Transverse colon (tissue), 4 donors: ENCODE measurements at regions not wholly inside any gene's neighbourhood (a gene's known extent, or its start where the extent isn't known, plus 50 kb on each side); places are given as distances from the start of the nearest gene placed in this dataset.

ENCODE experiments used
- DNase-seq: peaks from one replicate; pipeline ENCODE4 v3.0.0-alpha.2; 2019
- H3K27ac ChIP-seq, 4 donors: fragments of 200-600 bp; sonication (generic); 2 replicates each; pipeline ENCODE4 v1.5.1; 2016 to 2018; ENCODE audit warnings: inconsistent platforms in 4 of 4
- H3K27me3 ChIP-seq: fragments of 200-600 bp; sonication (generic); 2 replicates; pipeline ENCODE4 v1.5.1; 2017; ENCODE audit warnings: inconsistent platforms
- H3K36me3 ChIP-seq, 4 donors: fragments of 200-600 bp; sonication (generic); 2 replicates each; pipeline ENCODE4 v1.5.1; 2017 to 2019; ENCODE audit warnings: inconsistent platforms in 4 of 4
- H3K4me1 ChIP-seq, 4 donors: fragments of 200-600 bp; sonication (generic); 2 replicates each; pipeline ENCODE4 v1.5.1; 2017 to 2020; ENCODE audit warnings: inconsistent platforms in 4 of 4
- H3K4me3 ChIP-seq, 4 donors: fragments of 200-600 bp; sonication (generic); 1 replicate in 1 of 4; 2 replicates in 3 of 4; pipeline versions ENCODE4 v1.5.1 to v1.6.1; 2017 to 2019; ENCODE audit warnings: inconsistent platforms in 4 of 4
- H3K9me3 ChIP-seq, 2 donors: fragments of 200-600 bp; sonication (generic); 2 replicates each; pipeline ENCODE4 v1.5.1; 2017 to 2019; ENCODE audit warnings: inconsistent platforms in 2 of 2
- EP300 ChIP-seq: sonication (generic); formaldehyde crosslinking; IDR thresholded peaks from one replicate; pipeline ENCODE4 v1.6.1; 2017; ENCODE audit warnings: antibody characterized with exemption, low read depth
- POLR2A ChIP-seq: fragments of 450-650 bp; IDR thresholded peaks from one replicate; pipeline ENCODE4 v1.6.1; 2016; ENCODE audit warnings: antibody characterized with exemption, mild to moderate bottlenecking, moderate library complexity
- POLR2AphosphoS5 ChIP-seq, 3 donors: sonication (generic); formaldehyde crosslinking; IDR thresholded peaks; one replicate each; pipeline ENCODE4 v1.6.1; 2016; ENCODE audit warnings: antibody characterized with exemption in 3 of 3
- WGBS, 2 donors: methylation state at CpG; one replicate each; pipeline ENCODE4 v1.1.5; 2018; ENCODE audit warnings: low coverage in 1 of 2; 5-methylcytosine and 5-hydroxymethylcytosine counted together
- in situ Hi-C, 4 donors: fragments of 200-750 bp; cut with MboI; loops; one replicate each; pipeline versions ENCODE4 v1.15.0 to v1.15.1; 2017; ENCODE audit warnings: low sequenced_read_pairs in 3 of 4, low pct_ligation_motif_present in 1 of 4, low pct_unique_long_range_greater_than_20kb in 1 of 4
- intact Hi-C: fragments of 100-400 bp; cut with DNase I; formaldehyde crosslinking; loops from one replicate; pipeline ENCODE4 v1.15.1; 2023; ENCODE audit warnings: low total_unique reads
- TF ChIP-seq, protein P1 (sequence below), 5 experiments: fragments of 200-600 bp in 3 of 5; fragments of 450-650 bp in 2 of 5; sonication (generic) in 3 of 5; IDR thresholded peaks; 1 replicate in 2 of 5; 2 replicates in 3 of 5; pipeline ENCODE4 v1.5.1; 2016 to 2017; ENCODE audit warnings: antibody characterized with exemption in 5 of 5, inconsistent platforms in 3 of 5, mild to moderate bottlenecking in 2 of 5, moderate library complexity in 1 of 5

DNA sequence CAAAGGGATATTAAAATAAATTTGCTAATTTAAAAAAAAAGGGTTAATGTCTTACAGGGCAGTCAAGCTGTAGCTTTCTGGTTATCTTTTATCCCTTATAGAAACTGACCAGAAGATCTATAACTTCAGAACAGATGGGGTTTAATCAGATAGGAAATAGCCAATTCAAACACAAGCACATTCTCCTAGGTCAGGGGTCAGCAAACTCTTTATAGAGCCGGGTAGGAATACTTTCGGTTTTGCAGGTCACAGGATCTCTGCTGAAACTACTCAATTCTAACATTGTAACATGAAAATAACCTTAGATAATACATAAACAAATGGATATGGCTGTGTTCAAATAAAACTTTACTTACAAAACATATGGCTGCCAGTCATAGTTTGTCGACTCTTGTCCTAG lies 479.8 kb downstream of the ADRA2A start:
- H3K4me1 ChIP-seq, result no peaks in the 10 kb centered on the region
- no peak overlapping the region for H3K4me3 ChIP-seq
- no peak for DNase-seq
- no peaks in the 10 kb centered on the region for H3K27me3 ChIP-seq
- 50 to 54% methylated on average over 3 of the region's 3 CpGs for whole genome bisulfite sequencing, 2 donors
- intact Hi-C loops, result no loop called here
- TF ChIP-seq EP300, result no peak
- TF ChIP-seq POLR2A, result no peak
- TF ChIP-seq POLR2AphosphoS5 (IDR thresholded peaks at IDR 0.05), result no peak
- TF ChIP-seq, protein P1, sequence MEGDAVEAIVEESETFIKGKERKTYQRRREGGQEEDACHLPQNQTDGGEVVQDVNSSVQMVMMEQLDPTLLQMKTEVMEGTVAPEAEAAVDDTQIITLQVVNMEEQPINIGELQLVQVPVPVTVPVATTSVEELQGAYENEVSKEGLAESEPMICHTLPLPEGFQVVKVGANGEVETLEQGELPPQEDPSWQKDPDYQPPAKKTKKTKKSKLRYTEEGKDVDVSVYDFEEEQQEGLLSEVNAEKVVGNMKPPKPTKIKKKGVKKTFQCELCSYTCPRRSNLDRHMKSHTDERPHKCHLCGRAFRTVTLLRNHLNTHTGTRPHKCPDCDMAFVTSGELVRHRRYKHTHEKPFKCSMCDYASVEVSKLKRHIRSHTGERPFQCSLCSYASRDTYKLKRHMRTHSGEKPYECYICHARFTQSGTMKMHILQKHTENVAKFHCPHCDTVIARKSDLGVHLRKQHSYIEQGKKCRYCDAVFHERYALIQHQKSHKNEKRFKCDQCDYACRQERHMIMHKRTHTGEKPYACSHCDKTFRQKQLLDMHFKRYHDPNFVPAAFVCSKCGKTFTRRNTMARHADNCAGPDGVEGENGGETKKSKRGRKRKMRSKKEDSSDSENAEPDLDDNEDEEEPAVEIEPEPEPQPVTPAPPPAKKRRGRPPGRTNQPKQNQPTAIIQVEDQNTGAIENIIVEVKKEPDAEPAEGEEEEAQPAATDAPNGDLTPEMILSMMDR (IDR thresholded peaks at IDR 0.05), result no peak
- in situ Hi-C loops, result no loop called here
- no peak overlapping the region for H3K27ac ChIP-seq
- no peaks in the 10 kb centered on the region for H3K36me3 ChIP-seq
- H3K9me3 ChIP-seq, result no peaks in the 10 kb centered on the region

DNA sequence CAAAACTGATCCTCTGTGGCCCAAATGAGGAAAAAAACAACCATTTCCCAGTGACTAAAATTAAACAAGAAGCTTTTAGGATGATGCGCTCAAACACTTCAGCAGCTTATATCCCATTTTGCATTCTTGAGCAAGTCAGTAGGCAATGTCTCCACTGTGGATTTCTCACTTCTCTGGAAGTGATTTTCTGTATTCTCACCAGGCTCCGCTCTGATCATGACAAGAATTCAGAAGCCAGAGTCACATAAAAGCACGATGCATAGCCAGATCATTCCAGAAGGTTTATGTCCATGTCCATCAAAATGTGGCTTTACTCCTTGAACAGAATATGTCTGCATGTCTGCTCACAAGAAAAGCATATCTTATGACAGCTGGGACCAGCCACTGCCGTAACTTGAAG lies 481.4 kb downstream of the ADRA2A start:
- Histone ChIP-seq H3K4me3 (no peak overlapping the region), H3K27me3 (no peaks in the 10 kb centered on the region), H3K36me3 (no peaks in the 10 kb centered on the region), H3K27ac (no peak overlapping the region), H3K9me3 (no peaks in the 10 kb centered on the region), H3K4me1 (no peaks in the 10 kb centered on the region)
- in situ Hi-C loops (no loop called here), intact Hi-C loops (no loop called here)
- DNase-seq, result no peak
- WGBS, 2 donors, result 78 to 89% methylated on average over 4 of the region's 4 CpGs
- TF ChIP-seq EP300 (no peak), POLR2AphosphoS5 (IDR thresholded peaks at IDR 0.05) (no peak), POLR2A (no peak)
- TF ChIP-seq, protein P1 (IDR thresholded peaks at IDR 0.05), result no peak

DNA sequence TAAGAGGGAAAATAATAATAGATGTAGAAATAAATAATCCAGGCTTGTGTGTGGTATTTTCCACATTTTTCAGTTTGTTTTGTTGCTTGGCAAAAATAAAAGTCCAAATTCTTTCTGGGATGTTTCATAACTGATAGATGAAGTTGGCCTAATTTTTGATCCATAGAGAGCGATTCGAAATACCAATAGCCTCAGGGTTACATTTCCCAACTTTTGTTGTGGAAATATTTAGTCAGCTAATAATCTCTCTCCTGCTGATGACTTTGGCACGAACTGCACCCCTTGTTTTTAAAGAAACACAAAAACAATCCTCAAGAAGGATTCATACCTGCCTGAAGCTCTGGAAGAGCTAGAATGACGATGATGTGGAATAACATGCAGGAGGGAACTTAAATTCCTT lies 483.2 kb downstream of the ADRA2A start:
- 55 to 68% methylated on average over 4 of the region's 4 CpGs for WGBS, 2 donors
- no peak for DNase-seq
- H3K27ac ChIP-seq, result no peak overlapping the region

DNA sequence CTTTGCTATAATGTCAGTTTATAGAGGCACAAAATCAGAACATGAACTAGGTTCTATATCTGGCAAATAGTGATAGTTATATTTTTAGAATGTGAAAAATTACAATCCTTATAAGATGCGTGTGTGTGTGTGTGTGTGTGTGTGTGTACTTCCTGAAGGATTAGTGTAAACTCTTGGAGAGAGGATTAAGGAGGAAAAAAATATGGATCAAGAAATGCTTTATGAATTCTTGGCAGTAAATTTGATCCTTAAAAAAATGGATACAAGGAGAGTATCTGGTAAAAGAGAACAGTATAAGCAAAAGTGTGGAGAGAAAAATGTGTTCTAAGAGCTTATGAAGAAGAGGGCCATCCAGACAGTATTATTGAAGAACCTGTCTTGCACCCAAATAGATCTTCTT lies 484.3 kb downstream of the ADRA2A start:
- intact Hi-C loops (no loop called here), in situ Hi-C loops (no loop called here)
- Histone ChIP-seq H3K9me3 (no peaks in the 10 kb centered on the region), H3K36me3 (no peaks in the 10 kb centered on the region), H3K27ac (no peak overlapping the region), H3K4me3 (no peak overlapping the region), H3K27me3 (no peaks in the 10 kb centered on the region), H3K4me1 (no peaks in the 10 kb centered on the region)
- TF ChIP-seq, protein P1 (IDR thresholded peaks at IDR 0.05), result no peak
- no peak for TF ChIP-seq EP300
- TF ChIP-seq POLR2AphosphoS5 (IDR thresholded peaks at IDR 0.05), result no peak
- no peak for TF ChIP-seq POLR2A
- DNase-seq, result no peak
- 57 to 68% methylated on average over 1 of the region's 1 CpG for WGBS, 2 donors

More for the DNA sequence above, 483.2 kb downstream of the ADRA2A start:
- intact Hi-C loops, result no loop called here
- H3K27me3 ChIP-seq, result no peaks in the 10 kb centered on the region
- no peaks in the 10 kb centered on the region for H3K9me3 ChIP-seq
- TF ChIP-seq EP300, result no peak
- H3K4me3 ChIP-seq, result no peak overlapping the region
- no peaks in the 10 kb centered on the region for H3K4me1 ChIP-seq
- H3K36me3 ChIP-seq, result no peaks in the 10 kb centered on the region
- in situ Hi-C loops, result no loop called here

DNA sequence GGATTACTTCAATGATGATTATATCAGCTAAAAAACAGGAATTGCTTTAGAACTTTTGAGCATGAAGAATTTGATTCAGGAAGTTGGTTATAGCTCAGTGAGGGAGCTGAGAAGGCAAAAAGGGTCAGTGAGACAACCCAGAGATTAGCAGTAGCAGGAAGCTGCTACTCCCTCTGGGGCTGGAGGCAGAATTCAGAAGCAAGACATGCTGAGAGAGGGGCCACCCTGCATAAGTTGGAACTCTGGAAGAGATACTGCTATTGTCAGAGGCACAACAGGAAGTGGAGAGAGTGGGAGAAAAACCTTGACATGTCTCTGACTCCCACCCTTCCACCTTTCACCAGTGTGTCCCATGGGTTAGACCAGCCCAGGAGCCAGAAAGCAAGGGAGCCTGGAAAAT lies 488.7 kb downstream of the ADRA2A start:
- in situ Hi-C loops, result no loop called here
- Histone ChIP-seq H3K4me1 (no peaks in the 10 kb centered on the region), H3K9me3 (no peaks in the 10 kb centered on the region), H3K4me3 (no peak overlapping the region), H3K27ac (no peak overlapping the region), H3K36me3 (no peaks in the 10 kb centered on the region), H3K27me3 (no peaks in the 10 kb centered on the region)
- DNase-seq, result no peak
- TF ChIP-seq POLR2AphosphoS5 (IDR thresholded peaks at IDR 0.05) (no peak), POLR2A (no peak), EP300 (no peak)
- TF ChIP-seq, protein P1 (IDR thresholded peaks at IDR 0.05), result no peak
- intact Hi-C loops, result no loop called here
